ENCODE measurements at regions not wholly inside any gene's neighbourhood (a gene's known extent, or its start where the extent isn't known, plus 50 kb on each side); places are given as distances from the start of the nearest gene placed in this dataset.

GRCh38 chr18:47558110-47558750 is 306.8 kb upstream of the SKOR2 start:
- H3K27ac ChIP-seq, result no peak overlapping the region
- no peaks in the 10 kb centered on the region for H3K4me1 ChIP-seq
- no peak for TF ChIP-seq POLR2A (IDR thresholded peaks at IDR 0.05)
- TF ChIP-seq POLR2AphosphoS5 (IDR thresholded peaks at IDR 0.05; ENCODE audit: insufficient read depth in 1 of 2, low read depth in 1 of 2), result no peak
- no peak for TF ChIP-seq CTCF (IDR thresholded peaks at IDR 0.05)
- intact Hi-C loops (cut with DNase I), result no loop called here
- no peaks in the 10 kb centered on the region for H3K9me3 ChIP-seq
- no peaks in the 10 kb centered on the region for H3K27me3 ChIP-seq
- DNase-seq (ENCODE audit: extremely low spot score in 2 of 2), result peak in 1 of 2 donors; percentile 58
- no peaks in the 10 kb centered on the region for H3K36me3 ChIP-seq
- no peak overlapping the region for H3K4me3 ChIP-seq

DNA sequence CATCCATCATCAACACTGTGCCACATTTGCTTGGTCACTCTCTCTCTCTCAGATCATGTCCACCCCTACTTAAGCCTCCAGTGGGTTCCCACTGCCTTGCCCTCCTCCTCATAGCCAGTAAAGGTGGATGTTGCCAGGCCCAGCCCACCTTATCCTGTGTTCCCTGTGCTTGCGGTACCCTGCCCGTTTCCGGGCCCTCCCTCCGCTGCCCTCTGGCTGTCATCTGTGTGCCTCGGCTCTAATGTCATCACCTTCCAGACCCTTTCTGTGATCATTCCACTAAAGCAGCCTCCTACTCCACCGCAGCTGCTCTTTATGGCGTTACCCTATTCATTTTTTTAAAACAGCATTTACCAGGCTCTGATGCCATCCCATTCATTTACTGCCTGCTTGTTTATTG is 305.7 kb upstream of the SKOR2 start:
- no peaks in the 10 kb centered on the region for H3K36me3 ChIP-seq
- intact Hi-C loops (cut with DNase I), result no loop called here
- no peaks in the 10 kb centered on the region for H3K4me1 ChIP-seq
- DNase-seq (ENCODE audit: extremely low spot score in 2 of 2), result peak in 1 of 2 donors; percentile 49
- H3K4me3 ChIP-seq, result no peak overlapping the region
- no peaks in the 10 kb centered on the region for H3K27me3 ChIP-seq
- H3K9me3 ChIP-seq, result no peaks in the 10 kb centered on the region
- TF ChIP-seq POLR2AphosphoS5 (IDR thresholded peaks at IDR 0.05; ENCODE audit: insufficient read depth in 1 of 2, low read depth in 1 of 2) (no peak), POLR2A (IDR thresholded peaks at IDR 0.05) (no peak)
- H3K27ac ChIP-seq, result no peak overlapping the region

DNA sequence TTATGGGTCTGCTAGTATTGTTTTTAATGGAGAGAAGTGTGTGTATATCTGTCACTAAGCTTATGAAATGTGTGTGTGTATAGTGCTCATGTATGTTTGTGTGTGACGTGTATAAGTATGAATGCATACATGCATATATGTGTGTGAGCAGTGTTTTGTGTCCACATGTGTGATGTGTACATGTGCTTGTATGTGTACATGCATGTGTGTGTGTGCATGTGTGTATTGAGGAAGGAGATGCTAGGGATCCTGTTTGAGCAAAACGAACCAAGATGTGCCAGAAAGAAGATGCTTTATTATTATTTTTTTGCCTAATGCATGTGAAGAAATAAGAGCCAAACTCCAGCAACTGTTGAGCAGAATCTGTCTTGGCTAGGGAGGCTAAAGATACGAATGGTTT is 301.3 kb upstream of the SKOR2 start:
- intact Hi-C loops (cut with DNase I), result no loop called here
- H3K4me3 ChIP-seq, result no peak overlapping the region
- H3K27me3 ChIP-seq, result no peaks in the 10 kb centered on the region
- H3K27ac ChIP-seq, result no peak overlapping the region
- H3K4me1 ChIP-seq, result no peaks in the 10 kb centered on the region
- no peaks in the 10 kb centered on the region for H3K9me3 ChIP-seq
- H3K36me3 ChIP-seq, result no peaks in the 10 kb centered on the region
- peak in 1 of 2 donors; percentile 69 for DNase-seq (ENCODE audit: extremely low spot score in 2 of 2)
- TF ChIP-seq POLR2A (IDR thresholded peaks at IDR 0.05) (no peak), POLR2AphosphoS5 (IDR thresholded peaks at IDR 0.05; ENCODE audit: insufficient read depth in 1 of 2, low read depth in 1 of 2) (no peak), CTCF (IDR thresholded peaks at IDR 0.05) (no peak)

GRCh38 chr18:47550611-47551010 is 299.2 kb upstream of the SKOR2 start:
- peak; percentile 19 to 81 for DNase-seq (ENCODE audit: extremely low spot score in 2 of 2)
- no peak for TF ChIP-seq POLR2AphosphoS5 (IDR thresholded peaks at IDR 0.05; ENCODE audit: insufficient read depth in 1 of 2, low read depth in 1 of 2)
- intact Hi-C loops (cut with DNase I), result no loop called here
- H3K27me3 ChIP-seq, result no peaks in the 10 kb centered on the region
- no peaks in the 10 kb centered on the region for H3K9me3 ChIP-seq
- H3K4me1 ChIP-seq, result no peaks in the 10 kb centered on the region
- no peak overlapping the region for H3K27ac ChIP-seq
- no peaks in the 10 kb centered on the region for H3K36me3 ChIP-seq
- H3K4me3 ChIP-seq, result no peak overlapping the region

- DNase-seq (ENCODE audit: extremely low spot score in 2 of 2), result peak in 1 of 2 donors; percentile 18
These were observed 297.6 kb upstream of the SKOR2 start for GRCh38 chr18:47549021-47549540.

More at GRCh38 chr18:47549021-47549540, 297.6 kb upstream of the SKOR2 start:
- Histone ChIP-seq H3K36me3 (no peaks in the 10 kb centered on the region), H3K4me3 (no peak overlapping the region), H3K27me3 (no peaks in the 10 kb centered on the region), H3K27ac (no peak overlapping the region), H3K4me1 (no peaks in the 10 kb centered on the region), H3K9me3 (no peaks in the 10 kb centered on the region)
- intact Hi-C loops (cut with DNase I), result no loop called here
- TF ChIP-seq CTCF (IDR thresholded peaks at IDR 0.05), result no peak
- TF ChIP-seq POLR2AphosphoS5 (IDR thresholded peaks at IDR 0.05; ENCODE audit: insufficient read depth in 1 of 2, low read depth in 1 of 2), result no peak
- TF ChIP-seq POLR2A (IDR thresholded peaks at IDR 0.05), result no peak

Data from vagina (tissue), 2 donors.